ENCODE measurements at regions not wholly inside any gene's neighbourhood (a gene's known extent, or its start where the extent isn't known, plus 50 kb on each side); places are given as distances from the start of the nearest gene placed in this dataset.
"Not testable (repeated sequence)": the region's sequence is repeated elsewhere in the genome, so short reads cannot be mapped to it uniquely, and the experiment has no call there.

DNA sequence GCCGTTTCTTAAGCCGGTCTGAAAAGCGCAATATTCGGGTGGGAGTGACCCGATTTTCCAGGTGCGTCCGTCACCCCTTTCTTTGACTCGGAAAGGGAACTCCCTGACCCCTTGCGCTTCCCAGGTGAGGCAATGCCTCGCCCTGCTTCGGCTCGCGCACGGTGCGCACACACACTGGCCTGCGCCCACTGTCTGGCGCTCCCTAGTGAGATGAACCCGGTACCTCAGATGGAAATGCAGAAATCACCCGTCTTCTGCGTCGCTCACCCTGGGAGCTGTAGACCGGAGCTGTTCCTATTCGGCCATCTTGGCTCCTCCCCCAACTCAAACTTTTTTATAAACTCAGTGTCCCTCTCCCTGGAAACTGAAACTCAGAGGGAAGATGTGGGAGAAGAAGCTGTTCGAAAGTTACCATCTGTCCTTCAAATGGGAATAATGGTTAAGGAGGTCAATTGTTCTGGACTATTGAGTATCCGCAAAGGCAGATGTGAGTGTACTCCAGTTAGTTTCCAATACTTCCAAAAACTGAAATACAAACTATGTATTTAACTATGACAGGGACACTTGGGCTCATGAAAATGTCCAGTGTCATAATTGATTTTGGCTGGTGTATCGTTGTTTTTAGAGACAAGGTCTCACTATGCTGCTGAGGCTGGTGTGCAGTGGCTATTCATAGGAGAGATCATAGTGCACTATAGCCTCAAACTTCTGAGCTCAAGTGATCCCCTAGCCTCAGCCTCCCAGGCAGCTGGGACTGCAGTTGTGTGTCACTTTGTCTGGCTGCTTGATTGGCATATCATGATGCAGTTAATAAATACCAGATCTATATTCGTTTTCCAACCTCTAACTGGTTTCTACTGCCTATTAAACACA, 67.8 kb upstream of the OSBPL3 start:
- H3K36me3 ChIP-seq; H3K27ac ChIP-seq; H3K4me3 ChIP-seq; H3K4me1 ChIP-seq (replicated peaks); H3K9me3 ChIP-seq (replicated peaks); H3K27me3 ChIP-seq (replicated peaks); DNase-seq (ENCODE audit: low read depth in 1 of 2, low spot score in 2 of 2): not testable (repeated sequence)

DNA sequence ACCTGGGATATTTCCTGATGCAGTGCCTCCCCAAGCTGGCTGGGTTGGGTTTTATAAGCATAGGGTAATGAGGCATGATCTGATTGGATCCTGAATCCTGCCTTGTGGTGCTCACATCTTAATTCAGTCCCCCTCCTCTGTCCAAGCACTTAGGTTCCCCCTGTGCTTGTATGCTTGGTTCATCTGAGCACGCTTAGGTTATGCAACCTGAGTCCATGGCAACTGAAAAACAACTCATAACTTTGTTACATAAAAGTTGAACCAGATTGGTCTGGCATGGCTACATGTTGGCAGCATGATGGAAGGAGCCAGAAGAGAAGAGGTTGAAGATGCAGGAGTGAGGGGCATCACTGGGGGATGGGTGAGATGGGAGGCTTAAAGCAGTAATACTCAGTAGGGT, 57.3 kb upstream of the OSBPL3 start:
- H3K4me1 ChIP-seq (replicated peaks): peaks cover 9% of the 10 kb centered on the region
- no peak for DNase-seq (ENCODE audit: low read depth in 1 of 2, low spot score in 2 of 2)
- H3K27ac ChIP-seq: no peak overlapping the region
- H3K4me3 ChIP-seq: no peak overlapping the region
- no peaks in the 10 kb centered on the region for H3K36me3 ChIP-seq
- no peaks in the 10 kb centered on the region for H3K9me3 ChIP-seq (replicated peaks)
- H3K27me3 ChIP-seq (replicated peaks): no peaks in the 10 kb centered on the region

DNA sequence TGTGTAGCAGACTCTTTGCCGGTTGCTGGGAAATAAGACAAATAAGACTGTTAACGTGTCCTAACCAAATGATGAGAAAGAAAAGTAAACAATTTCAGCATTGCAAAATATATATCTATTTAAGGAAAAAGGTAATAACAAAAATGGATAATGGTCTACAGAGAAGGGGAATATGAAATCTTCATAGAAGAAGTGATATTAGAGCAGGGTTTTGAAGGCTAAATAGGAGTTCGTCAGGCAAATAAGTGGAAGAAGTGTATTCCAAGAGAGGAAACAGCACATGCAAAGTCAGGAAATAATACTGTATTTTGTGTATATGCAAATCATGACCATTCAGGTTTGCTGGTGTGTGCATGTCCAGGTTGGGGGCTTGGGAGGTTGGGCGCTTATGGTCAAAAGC, 55.3 kb upstream of the OSBPL3 start:
- H3K4me1 ChIP-seq (replicated peaks): peaks cover 9% of the 10 kb centered on the region
- no peak overlapping the region for H3K27ac ChIP-seq
- no peaks in the 10 kb centered on the region for H3K27me3 ChIP-seq (replicated peaks)
- H3K4me3 ChIP-seq: no peak overlapping the region
- DNase-seq (ENCODE audit: low read depth in 1 of 2, low spot score in 2 of 2): no peak
- no peaks in the 10 kb centered on the region for H3K9me3 ChIP-seq (replicated peaks)
- no peaks in the 10 kb centered on the region for H3K36me3 ChIP-seq

DNA sequence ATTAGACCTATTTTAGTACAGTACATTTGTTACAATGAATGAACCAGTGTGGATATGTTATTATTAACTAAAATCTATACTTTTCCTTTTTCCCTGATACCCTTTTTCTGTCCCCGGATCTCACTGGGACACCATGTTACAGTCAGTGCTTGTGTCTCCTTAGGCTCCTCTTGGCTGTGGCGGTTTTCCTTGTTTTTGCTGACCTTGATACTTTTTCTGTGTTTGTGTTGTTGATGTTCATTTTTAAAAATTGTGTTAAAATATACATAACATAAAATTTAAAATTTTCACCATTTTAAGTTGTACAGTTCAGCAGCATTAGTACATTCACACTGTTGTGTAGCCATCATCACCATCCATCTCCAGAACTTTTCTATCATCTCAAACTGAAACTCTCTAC, 54.2 kb upstream of the OSBPL3 start:
- Histone ChIP-seq H3K36me3 (no peaks in the 10 kb centered on the region), H3K4me3 (no peak overlapping the region), H3K9me3 (replicated peaks) (no peaks in the 10 kb centered on the region), H3K27ac (no peak overlapping the region), H3K27me3 (replicated peaks) (no peaks in the 10 kb centered on the region), H3K4me1 (replicated peaks) (peaks cover 10% of the 10 kb centered on the region)
- no peak for DNase-seq (ENCODE audit: low read depth in 1 of 2, low spot score in 2 of 2)

DNA sequence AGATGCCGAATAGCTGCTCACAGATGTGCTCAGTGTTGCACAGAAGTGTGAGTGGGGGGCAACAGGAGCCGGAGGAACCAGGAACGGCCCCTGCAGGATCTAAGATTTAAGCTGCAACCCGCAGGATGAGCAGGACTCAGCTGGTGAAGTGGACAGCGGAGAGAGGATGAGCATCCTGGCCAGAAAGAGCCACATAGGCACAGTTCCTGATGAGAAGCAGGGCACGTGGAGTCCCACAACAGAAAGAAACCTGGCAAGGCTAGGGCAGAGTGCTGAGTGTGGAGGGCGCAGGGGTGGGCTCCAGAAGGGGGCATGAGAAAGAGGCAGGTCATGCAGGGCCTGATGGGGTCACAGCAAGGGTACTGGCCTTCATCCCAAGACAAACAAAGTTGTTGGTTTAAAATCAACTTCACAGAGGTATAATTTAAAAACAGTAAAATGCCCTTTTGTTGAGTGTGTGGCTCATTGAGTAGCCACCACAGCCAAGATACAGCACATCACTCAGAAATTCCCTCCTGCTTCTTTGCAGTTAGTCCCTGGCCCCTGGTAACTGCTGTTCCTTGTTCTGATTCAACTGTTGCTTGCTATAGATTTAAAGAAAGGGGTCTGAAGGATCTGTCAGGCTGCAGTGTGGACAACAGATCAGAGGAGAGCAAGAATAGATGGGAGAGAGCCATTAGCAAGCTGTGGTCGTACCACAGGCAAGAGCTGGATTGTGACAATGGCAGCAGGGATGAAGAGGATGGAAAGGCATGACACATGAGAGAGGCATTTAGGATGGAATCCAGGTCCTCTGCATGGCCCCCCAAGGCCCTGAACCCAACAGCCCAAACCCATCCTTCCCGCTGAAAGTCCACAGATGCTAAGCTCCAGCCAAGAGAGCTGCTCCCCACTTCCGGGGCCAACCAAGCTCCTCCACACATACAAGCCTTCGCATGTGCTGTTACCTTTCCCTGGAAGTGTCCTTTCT, 53.1 kb upstream of the OSBPL3 start:
- Histone ChIP-seq H3K27ac (no peak overlapping the region), H3K36me3 (no peaks in the 10 kb centered on the region), H3K4me3 (no peak overlapping the region), H3K27me3 (replicated peaks) (no peaks in the 10 kb centered on the region), H3K9me3 (replicated peaks) (no peaks in the 10 kb centered on the region), H3K4me1 (replicated peaks) (peaks cover 21% of the 10 kb centered on the region)
- no peak for DNase-seq (ENCODE audit: low read depth in 1 of 2, low spot score in 2 of 2)

DNA sequence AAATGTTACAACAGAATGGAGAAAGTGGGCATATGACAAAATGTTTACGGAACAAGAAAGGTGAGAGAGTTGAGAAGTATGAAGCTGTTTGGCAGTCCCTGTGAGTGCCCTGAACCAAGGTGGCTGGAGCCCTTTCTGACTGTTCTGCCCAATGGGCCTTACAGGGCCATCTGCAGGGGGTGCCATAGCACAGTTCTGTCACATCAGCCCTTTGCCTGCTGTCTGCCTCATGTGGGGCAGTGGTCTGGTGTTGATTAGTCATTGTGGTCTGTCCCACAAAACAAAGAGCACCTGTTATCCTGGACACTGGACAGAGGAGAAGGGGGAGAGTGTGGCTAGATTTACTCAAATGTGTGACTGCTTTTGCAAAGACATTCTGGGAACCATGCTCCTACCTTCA, 51.5 kb upstream of the OSBPL3 start:
- H3K27ac ChIP-seq: no peak overlapping the region
- no peak for DNase-seq (ENCODE audit: low read depth in 1 of 2, low spot score in 2 of 2)
- no peaks in the 10 kb centered on the region for H3K9me3 ChIP-seq (replicated peaks)
- H3K4me3 ChIP-seq: no peak overlapping the region
- H3K36me3 ChIP-seq: no peaks in the 10 kb centered on the region
- peaks cover 37% of the 10 kb centered on the region for H3K4me1 ChIP-seq (replicated peaks)
- H3K27me3 ChIP-seq (replicated peaks): no peaks in the 10 kb centered on the region

DNA sequence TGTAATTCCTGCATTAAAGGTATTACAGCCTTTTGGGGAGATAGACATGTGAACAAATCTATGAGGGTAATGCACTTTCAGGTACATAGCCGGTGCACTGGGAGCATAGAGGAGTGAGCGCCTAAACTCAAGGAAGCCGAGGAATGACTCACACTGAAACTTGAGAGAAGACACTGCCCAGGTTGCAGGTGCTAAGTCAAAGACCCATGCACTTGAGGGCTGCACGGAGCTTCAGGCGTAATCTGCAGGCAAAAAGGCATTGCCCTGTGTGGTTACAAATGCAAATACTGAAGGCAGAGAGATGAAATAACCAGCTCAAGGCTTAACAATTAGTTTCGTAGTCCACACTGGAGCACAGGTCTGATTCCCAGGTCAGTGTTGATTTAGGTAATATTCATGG, 51.0 kb upstream of the OSBPL3 start:
- no peak overlapping the region for H3K27ac ChIP-seq
- H3K9me3 ChIP-seq (replicated peaks): no peaks in the 10 kb centered on the region
- no peaks in the 10 kb centered on the region for H3K27me3 ChIP-seq (replicated peaks)
- no peak for DNase-seq (ENCODE audit: low read depth in 1 of 2, low spot score in 2 of 2)
- no peak overlapping the region for H3K4me3 ChIP-seq
- peaks cover 42% of the 10 kb centered on the region for H3K4me1 ChIP-seq (replicated peaks)
- H3K36me3 ChIP-seq: no peaks in the 10 kb centered on the region

Data from SJSA1 (cell line).